Astrocyte of the spinal cord (primary cell): ENCODE measurements at regions not wholly inside any gene's neighbourhood (a gene's known extent, or its start where the extent isn't known, plus 50 kb on each side); places are given as distances from the start of the nearest gene placed in this dataset.
A peak's percentile ranks its signal among the peaks of the same experiment; 100 is the strongest.

Experiments used
- DNase-seq: peaks from one replicate; pipeline ENCODE4 v3.0.0; 2011; ENCODE audit warnings: low read depth, low spot score
- H3K4me3 ChIP-seq: 2 replicates; pipeline ENCODE4 v1.5.1; 2011; ENCODE audit warnings: low read depth, mild to moderate bottlenecking, low read length, moderate library complexity
- CTCF ChIP-seq: IDR thresholded peaks from 2 replicates; pipeline ENCODE4 v1.5.1; 2012; ENCODE audit warnings: low read depth, mild to moderate bottlenecking, low read length, inconsistent platforms
- in situ Hi-C: cut with HindIII; loops from 2 replicates; pipeline ENCODE4 v1.10.0; 2017; ENCODE audit warnings: low sequenced_read_pairs

DNA sequence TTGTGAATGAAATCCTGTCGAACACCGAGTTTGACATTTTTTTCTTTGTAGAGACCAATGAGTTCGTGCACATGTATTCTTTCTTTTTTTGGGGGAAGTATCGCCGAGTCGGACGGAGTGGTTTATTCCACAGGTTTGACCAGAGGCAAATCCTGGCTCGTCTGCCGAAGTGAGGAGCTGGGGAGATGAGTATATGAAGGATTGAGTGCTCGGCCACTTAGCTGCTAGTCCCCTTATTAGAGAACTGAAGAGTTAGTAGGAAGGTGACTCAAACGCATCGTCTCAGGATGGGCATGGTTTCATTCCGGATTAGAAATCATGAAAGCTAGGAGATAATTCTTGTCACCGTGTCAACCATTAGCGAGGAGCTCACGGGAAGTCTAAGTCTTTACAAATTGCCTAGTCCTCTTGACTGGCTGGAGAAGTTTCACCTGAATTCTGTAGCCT, 154.7 kb upstream of the GOLIM4 start:
- H3K4me3 ChIP-seq, result peak overlapping the region; percentile 49
- in situ Hi-C loops, result no loop called here

GRCh38 chr3:168249550-168250414, 154.1 kb upstream of the GOLIM4 start:
- peak; percentile 79 for DNase-seq
- in situ Hi-C loops, result no loop called here
- TF ChIP-seq CTCF, result peak; percentile 48
- peak overlapping the region; percentile 49 for H3K4me3 ChIP-seq

More for the DNA sequence above, 154.7 kb upstream of the GOLIM4 start:
- peak; percentile 24 for DNase-seq
- no peak for TF ChIP-seq CTCF

- peak overlapping the region; percentile 49 for H3K4me3 ChIP-seq
- TF ChIP-seq CTCF, result no peak
- in situ Hi-C loops, result no loop called here
- peak; percentile 35 for DNase-seq
Observed at GRCh38 chr3:168249205-168249549, 153.5 kb upstream of the GOLIM4 start.

DNA sequence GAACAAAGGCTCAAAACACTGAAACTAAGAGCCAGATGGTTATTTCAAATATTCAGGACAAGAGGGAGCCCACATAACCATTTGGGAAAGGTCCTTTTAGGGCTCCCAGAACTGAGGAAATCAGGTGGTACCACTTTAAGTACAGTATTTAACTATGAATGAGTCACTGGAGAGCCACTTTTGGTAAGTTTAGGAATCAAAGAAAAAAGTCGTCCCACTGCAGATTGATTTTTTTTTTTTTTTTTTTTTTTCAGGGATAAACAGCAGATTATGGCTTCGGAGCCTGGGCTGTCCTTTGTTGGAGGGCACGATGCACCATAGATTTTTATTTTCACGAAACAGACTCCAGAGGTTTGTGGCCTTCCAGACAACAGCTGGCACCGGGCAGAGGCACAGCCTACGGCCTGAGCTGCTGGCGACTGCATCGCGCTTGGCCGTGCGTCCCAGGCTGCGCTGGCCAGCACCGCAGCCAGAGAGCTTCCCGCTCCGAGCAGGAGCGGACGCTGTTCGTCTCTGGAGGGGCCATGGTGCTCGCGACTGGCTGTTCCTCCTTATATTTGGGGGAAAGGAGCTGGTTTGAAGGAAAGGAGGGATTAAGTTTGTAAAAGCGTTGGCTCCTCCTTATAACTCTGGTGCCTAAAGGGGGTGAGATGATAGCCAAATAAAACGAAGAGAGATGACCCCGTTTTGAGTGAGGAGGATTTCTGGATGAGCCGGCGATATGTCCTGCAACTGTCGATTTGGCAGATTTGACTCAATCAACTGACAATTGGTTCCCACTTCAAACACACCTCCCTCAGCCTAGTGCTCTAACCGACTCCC, 152.9 kb upstream of the GOLIM4 start:
- H3K4me3 ChIP-seq, result peak overlapping the region; percentile 49
- in situ Hi-C loops, result no loop called here
- TF ChIP-seq CTCF, result no peak
- peak; percentile 63 for DNase-seq

DNA sequence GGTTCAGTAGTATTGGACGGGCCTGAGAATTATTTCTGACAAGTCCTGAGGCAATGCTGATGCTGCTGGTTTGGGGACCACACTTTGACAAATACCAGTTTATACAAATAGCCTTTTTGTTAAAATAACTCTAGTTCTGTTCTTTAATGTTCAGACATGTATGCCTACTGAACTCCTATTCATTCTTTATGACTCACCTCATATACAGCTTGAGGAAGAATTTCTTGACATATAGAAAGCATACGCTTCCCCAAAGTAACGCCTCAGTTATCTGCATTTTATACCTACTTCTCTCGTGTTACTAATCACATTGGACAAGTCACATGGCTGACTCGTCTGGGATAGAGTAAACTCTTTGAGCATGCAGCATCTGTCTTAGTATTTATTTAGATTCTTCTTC, 145.4 kb upstream of the GOLIM4 start:
- DNase-seq, result no peak
- TF ChIP-seq CTCF, result no peak
- in situ Hi-C loops, result no loop called here

DNA sequence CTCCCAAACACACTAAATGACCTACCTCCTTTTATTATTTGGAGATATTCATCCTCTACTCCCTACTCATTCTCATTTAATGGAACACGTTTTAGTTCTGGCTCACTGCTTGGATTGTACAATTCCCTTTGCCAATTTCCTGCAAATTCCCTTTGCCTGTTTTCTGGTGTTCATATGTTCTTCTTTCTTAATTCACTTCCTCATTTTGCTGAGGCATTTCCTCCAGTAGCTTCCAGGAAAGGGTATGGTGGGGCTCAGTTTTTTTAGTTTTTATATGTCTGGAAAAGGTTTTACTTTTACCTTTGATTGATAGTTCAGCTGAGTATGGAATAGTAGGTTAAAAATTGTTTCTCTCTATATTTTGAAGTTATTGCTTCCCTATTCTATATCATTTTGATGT, 143.6 kb upstream of the GOLIM4 start:
- no peak for DNase-seq
- no peak overlapping the region for H3K4me3 ChIP-seq
- TF ChIP-seq CTCF, result no peak
- in situ Hi-C loops, result no loop called here

More for the DNA sequence above, 145.4 kb upstream of the GOLIM4 start:
- no peak overlapping the region for H3K4me3 ChIP-seq
